ENCODE measurements at regions not wholly inside any gene's neighbourhood (a gene's known extent, or its start where the extent isn't known, plus 50 kb on each side); places are given as distances from the start of the nearest gene placed in this dataset.

GRCh38 chr13:104841110-104841509, 1694.4 kb downstream of the EFNB2 start:
- peak; percentile 5 for DNase-seq (ENCODE audit: low spot score)
- in situ Hi-C loops (cut with HindIII; ENCODE audit: low sequenced_read_pairs), result no loop called here

DNA sequence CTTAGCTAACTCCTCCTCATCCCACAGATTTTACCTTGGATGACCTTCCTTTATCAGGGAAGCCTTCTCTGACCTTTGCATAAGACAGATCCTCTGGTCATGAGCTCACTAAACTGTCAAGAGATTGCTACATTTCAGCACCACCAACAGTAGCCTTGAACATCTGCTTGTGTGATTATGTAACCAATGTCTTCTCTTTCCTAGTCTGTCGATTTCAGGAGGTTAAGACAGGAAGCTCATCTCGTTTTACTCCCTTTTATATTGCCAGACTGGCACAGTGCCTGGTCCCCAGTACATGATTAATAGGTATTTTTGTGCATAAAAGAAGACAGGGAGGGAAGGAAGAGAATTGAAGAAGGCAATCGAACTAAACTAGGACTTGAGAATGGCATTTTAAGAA, 1697.7 kb downstream of the EFNB2 start:
- DNase-seq (ENCODE audit: low spot score), result no peak
- in situ Hi-C loops (cut with HindIII; ENCODE audit: low sequenced_read_pairs), result no loop called here

DNA sequence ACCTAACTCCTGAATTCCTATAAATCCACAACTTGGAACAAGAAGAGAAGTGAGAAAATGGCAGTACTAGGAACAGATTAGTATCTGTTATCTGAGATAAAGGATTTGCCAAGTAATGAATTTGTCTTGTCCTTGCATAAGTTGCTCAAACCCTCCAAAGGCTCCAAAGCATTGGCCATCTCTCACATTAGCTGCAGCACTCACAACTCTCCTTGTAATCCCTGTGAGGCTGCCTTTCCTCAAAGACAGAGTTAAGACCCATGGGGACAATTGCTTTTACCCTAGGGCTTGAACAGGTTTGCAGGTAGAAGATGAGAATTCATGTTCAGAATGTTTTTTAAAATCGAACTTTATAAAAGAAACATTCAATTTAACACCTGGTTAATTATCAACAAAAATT, 1702.2 kb downstream of the EFNB2 start:
- in situ Hi-C loops (cut with HindIII; ENCODE audit: low sequenced_read_pairs), result no loop called here
- no peak for DNase-seq (ENCODE audit: low spot score)

DNA sequence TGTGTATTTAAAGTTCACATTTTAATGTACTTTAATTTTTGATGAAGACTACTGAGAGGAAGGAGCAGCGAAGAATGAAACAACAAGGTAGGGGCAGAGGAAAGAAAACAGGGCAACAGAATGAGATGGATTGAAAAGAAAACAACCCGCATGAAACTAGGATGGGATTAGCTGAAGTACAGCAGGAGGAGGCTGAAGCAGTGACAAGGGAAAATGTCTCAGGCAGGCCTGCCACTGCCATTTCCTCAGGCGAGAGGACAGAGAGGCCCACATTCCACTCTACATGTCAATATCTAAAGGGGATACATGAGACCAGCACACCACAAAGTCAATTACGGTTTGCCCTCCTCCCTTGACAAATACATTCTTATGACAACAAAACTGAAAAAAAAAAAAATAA, 1703.2 kb downstream of the EFNB2 start:
- in situ Hi-C loops (cut with HindIII; ENCODE audit: low sequenced_read_pairs), result no loop called here
- DNase-seq (ENCODE audit: low spot score), result no peak

DNA sequence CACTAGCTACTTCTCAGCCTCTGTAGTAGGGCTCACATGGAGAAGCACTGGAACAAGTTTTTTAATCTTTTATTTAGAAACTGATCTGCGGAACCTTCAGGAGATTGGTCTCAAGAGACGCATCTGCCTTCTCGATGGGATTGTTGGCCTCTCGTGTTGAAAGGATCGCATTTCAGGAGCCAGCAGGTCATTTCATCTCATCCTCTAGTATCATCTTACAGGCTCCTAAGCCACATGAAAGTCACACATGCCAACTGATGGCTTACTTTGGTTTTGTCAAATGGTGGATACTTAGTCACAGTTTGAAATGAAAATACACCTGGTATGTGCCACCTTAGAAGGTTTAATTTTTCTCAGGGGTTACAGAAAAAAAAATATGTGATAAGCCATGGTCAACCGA, 1703.6 kb downstream of the EFNB2 start:
- no peak for DNase-seq (ENCODE audit: low spot score)
- in situ Hi-C loops (cut with HindIII; ENCODE audit: low sequenced_read_pairs), result no loop called here

DNA sequence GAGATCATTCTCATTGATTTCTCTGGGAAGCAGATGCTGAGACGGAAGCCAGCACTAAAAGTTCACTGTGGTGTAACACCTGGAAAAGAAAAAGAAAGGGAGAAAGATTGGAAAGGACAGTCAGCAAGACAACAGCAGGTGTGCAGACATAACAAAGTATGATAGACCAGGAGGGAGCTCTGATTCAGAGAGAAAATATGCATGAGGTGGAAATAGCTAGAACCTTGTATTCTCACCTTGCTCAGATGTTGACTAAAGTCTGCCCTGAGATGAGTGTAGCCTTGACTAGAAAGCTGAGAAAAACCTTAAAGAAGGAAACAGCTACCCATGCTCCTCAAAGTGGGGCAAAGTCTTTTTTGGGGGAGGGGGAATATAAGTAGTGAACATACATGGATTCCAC, 1711.8 kb downstream of the EFNB2 start:
- in situ Hi-C loops (cut with HindIII; ENCODE audit: low sequenced_read_pairs), result no loop called here
- no peak for DNase-seq (ENCODE audit: low spot score)

GRCh38 chr13:104823071-104823470, 1712.4 kb downstream of the EFNB2 start:
- in situ Hi-C loops (cut with HindIII; ENCODE audit: low sequenced_read_pairs), result no loop called here
- no peak for DNase-seq (ENCODE audit: low spot score)

DNA sequence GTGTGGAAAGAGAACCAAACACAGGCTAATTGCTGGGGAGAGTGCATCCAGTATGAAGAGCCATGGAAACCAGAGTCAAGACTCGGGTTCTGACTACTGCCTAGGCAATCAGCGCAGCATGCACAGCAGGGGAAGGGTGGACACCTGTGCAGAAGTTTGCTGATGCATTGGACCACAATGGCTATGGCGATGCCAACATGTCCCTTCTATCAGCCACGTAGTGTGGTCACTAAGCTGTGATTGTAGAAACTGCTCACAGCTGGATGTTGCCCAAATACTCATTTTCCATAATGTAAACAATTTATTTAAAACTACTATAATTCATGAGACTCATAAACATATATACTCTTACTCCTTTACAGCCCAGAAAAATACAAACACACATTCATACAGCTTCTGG, 1718.2 kb downstream of the EFNB2 start:
- DNase-seq (ENCODE audit: low spot score), result no peak
- in situ Hi-C loops (cut with HindIII; ENCODE audit: low sequenced_read_pairs), result no loop called here

GRCh38 chr13:104816726-104817125, 1718.7 kb downstream of the EFNB2 start:
- in situ Hi-C loops (cut with HindIII; ENCODE audit: low sequenced_read_pairs), result no loop called here

GRCh38 chr13:104810242-104810641, 1725.2 kb downstream of the EFNB2 start:
- no peak for DNase-seq (ENCODE audit: low spot score)
- in situ Hi-C loops (cut with HindIII; ENCODE audit: low sequenced_read_pairs), result no loop called here

More at GRCh38 chr13:104816726-104817125, 1718.7 kb downstream of the EFNB2 start:
- DNase-seq (ENCODE audit: low spot score), result peak; percentile 41

DNA sequence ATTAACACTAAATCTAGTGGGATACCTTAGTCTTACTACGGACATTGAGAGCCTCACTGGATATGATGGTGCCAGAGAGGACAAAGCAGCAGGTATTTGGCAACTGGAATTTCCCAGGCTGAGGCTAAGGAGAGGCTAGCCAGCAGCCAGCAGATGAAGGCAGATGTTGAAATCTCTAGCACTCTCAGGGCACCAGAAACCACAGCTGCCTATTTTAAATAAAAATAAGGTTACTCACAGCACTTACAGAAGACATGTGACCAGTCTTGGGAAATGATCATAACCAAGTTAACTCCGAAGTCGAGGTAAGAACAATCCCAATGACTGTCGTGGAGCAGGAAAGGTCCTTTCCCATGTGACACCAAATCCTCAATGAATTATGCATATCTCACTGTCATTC, 1726.0 kb downstream of the EFNB2 start:
- in situ Hi-C loops (cut with HindIII; ENCODE audit: low sequenced_read_pairs), result no loop called here
- no peak for DNase-seq (ENCODE audit: low spot score)

GRCh38 chr13:104805346-104805745, 1730.1 kb downstream of the EFNB2 start:
- no peak for DNase-seq (ENCODE audit: low spot score)
- in situ Hi-C loops (cut with HindIII; ENCODE audit: low sequenced_read_pairs), result no loop called here

DNA sequence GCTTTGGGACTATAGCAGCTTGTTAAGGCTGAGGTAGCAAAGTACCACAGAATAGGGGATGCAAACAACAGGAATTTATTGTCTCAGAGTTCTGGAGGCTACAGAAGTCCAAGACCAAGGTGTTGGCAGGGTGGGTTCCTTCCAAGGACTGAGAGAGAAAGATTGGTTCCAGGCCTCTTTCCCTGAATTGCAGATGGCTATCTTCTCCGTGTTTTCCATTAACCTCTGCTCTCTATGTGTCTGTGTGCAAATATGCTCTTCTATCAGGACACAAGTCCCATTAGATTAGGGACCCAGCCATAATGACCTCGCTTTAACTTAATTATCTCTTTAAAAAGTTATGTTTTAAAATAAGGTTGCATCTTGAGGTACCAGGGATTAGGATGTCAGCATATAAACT, 1732.9 kb upstream of the SLC10A2 start:
- in situ Hi-C loops (cut with HindIII; ENCODE audit: low sequenced_read_pairs), result no loop called here
- DNase-seq (ENCODE audit: low spot score), result no peak

DNA sequence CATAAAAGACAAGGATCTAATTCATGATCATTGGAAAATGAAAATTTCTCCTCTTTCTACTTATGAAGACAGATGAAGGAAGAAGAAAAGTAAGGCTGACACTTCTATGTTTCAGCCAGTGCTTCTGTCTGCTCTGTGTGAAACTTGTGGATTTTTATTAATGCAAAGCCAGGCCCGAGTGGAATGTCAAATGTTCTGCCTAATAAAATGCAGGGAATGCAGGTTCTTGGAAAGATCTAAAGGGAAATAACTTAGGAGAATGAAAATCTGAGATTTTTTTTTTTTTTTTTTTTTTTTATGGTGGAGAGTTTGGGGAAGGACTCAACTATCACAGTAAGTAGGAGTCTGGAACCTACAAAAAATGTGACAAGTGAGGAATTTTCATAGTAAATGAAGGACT, 1732.3 kb upstream of the SLC10A2 start:
- in situ Hi-C loops (cut with HindIII; ENCODE audit: low sequenced_read_pairs), result no loop called here
- DNase-seq (ENCODE audit: low spot score), result no peak

- no peak for DNase-seq (ENCODE audit: low spot score)
- in situ Hi-C loops (cut with HindIII; ENCODE audit: low sequenced_read_pairs), result no loop called here
These were observed 1730.4 kb upstream of the SLC10A2 start for GRCh38 chr13:104796581-104796980.

GRCh38 chr13:104785952-104786351, 1719.7 kb upstream of the SLC10A2 start:
- no peak for DNase-seq (ENCODE audit: low spot score)
- in situ Hi-C loops (cut with HindIII; ENCODE audit: low sequenced_read_pairs), result no loop called here

DNA sequence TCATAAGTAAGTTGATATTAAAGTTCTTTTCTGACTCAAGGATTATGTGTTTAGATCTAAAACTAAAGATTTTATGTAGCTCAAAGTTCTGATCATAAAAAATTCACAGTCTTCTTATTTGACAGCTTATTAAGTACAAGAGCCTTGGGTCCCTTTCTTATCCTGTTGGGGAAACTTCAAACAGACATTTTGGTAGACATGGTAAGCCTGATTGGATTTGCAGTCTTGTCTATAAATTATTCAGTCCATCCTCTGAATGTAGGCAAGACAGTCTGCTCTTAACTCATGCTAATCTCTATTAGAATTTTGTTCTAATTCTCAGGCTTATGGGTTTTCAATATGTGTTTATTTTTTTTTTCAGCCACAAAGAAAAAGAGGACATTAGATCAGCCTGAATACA, 1718.7 kb upstream of the SLC10A2 start:
- in situ Hi-C loops (cut with HindIII; ENCODE audit: low sequenced_read_pairs), result no loop called here
- no peak for DNase-seq (ENCODE audit: low spot score)

DNA sequence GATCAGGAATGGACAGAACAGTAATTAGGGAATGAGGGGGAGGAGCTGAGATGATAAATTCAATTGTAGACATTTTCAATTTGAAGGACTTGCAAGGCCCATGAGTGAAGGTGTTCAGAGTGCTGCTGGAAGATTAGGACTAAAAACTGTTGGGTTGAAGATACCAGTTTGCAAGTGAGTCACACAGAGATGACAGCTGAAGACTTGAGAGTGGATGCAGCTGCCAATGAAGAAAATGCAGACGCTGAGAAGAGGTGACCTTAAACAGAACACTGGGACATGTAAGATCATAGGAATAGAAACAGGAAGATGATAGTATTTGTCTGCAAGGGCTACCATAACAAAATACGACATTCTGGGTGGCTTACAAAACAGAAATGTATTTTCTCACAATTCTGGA, 1716.5 kb upstream of the SLC10A2 start:
- in situ Hi-C loops (cut with HindIII; ENCODE audit: low sequenced_read_pairs), result no loop called here

DNA sequence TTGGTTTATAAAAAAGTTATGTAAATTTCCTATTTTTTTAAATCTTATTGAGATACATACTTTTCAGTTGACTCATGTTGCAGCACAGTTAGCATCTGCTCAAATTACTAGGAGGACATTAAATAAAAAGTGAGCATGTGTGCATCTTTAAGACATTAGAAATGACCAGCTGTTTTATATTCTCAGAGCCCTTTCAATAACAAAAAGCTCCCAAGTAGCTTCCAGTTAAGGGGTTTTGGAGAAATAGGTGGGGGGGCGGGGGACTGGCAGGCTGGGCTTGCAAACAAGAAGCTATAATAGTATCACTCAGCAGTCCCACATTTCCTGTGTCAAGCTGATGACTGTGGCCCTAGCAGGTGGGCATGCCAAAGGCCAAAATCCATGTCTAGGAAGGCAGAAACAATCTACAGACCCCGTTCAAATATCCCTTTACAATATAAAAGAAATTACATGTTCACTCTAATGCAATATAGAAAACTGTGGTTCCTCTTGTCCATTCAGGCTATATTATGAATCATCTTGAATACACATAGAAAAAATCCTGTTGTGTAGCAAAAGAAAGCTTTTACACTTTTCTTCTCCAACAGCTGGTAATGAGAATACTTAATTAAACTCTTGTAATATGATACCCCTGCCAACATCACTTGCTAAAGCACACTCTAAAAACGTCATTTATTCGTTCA, 1713.2 kb upstream of the SLC10A2 start:
- in situ Hi-C loops (cut with HindIII; ENCODE audit: low sequenced_read_pairs), result no loop called here
- no peak for DNase-seq (ENCODE audit: low spot score)

More for the DNA sequence above, 1716.5 kb upstream of the SLC10A2 start:
- no peak for DNase-seq (ENCODE audit: low spot score)

GRCh38 chr13:104773775-104774174, 1707.6 kb upstream of the SLC10A2 start:
- in situ Hi-C loops (cut with HindIII; ENCODE audit: low sequenced_read_pairs), result no loop called here
- DNase-seq (ENCODE audit: low spot score), result peak; percentile 48

GRCh38 chr13:104769545-104769944, 1703.3 kb upstream of the SLC10A2 start:
- in situ Hi-C loops (cut with HindIII; ENCODE audit: low sequenced_read_pairs), result no loop called here
- DNase-seq (ENCODE audit: low spot score), result no peak

GRCh38 chr13:104766319-104766718, 1700.1 kb upstream of the SLC10A2 start:
- in situ Hi-C loops (cut with HindIII; ENCODE audit: low sequenced_read_pairs), result no loop called here
- DNase-seq (ENCODE audit: low spot score), result no peak
